GM19025 (cell line): ENCODE measurements at regions not wholly inside any gene's neighbourhood (a gene's known extent, or its start where the extent isn't known, plus 50 kb on each side); places are given as distances from the start of the nearest gene placed in this dataset.

Source experiments
- ATAC-seq: cut with Tn5 transposase; IDR thresholded peaks from one replicate; pipeline ENCODE4 v1.9.1; 2021; ENCODE audit warnings: mild to moderate bottlenecking, low read depth, moderate library complexity; ENCODE audit not compliant: unreplicated experiment

GRCh38 chr11:110807801-110808200 is 95.6 kb upstream of the ARHGAP20 start:
- ATAC-seq, result no peak

DNA sequence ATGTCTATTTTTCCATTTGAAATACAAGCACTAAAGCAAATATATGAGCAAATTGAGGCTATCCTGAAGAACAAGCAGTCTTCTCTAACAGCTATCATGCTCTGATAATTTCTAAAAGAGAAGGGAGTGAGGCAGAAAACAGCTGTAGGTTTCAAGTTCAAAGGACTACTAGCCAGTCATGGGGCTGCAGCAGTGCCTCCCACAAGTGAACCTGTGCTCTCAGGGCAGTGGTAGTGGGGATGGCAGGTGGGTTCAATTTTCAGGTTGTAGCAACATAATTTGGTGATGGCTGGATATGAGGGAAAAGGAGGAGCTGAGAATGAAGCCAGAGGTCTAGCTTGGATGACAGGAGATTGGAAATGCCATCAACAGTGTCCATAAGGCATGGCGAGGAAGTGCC is 93.5 kb upstream of the ARHGAP20 start:
- ATAC-seq, result no peak

DNA sequence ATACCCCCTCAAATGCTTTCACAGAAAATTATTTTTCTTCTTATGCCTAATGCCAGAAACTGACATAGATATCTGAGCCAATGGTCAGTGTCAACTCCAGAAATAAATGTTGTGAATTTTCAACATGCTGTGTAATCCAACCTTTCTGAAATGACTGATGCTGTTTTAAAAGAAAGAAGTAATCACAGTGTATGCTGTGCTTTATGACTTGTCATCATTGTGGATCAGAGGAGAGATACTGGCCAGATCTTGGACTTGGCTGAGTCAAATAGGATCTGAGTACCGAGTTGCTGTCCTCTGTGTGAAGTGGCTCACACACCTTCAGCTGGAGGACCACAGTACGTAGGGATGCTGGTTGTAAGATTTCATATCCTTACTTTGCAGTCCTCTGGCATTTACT is 89.9 kb upstream of the ARHGAP20 start:
- no peak for ATAC-seq

GRCh38 chr11:110801328-110801727 is 89.1 kb upstream of the ARHGAP20 start:
- no peak for ATAC-seq

- no peak for ATAC-seq
Observed at GRCh38 chr11:110798201-110798900, 86.1 kb upstream of the ARHGAP20 start.

GRCh38 chr11:110797453-110797852 is 85.2 kb upstream of the ARHGAP20 start:
- ATAC-seq, result peak; percentile 86

DNA sequence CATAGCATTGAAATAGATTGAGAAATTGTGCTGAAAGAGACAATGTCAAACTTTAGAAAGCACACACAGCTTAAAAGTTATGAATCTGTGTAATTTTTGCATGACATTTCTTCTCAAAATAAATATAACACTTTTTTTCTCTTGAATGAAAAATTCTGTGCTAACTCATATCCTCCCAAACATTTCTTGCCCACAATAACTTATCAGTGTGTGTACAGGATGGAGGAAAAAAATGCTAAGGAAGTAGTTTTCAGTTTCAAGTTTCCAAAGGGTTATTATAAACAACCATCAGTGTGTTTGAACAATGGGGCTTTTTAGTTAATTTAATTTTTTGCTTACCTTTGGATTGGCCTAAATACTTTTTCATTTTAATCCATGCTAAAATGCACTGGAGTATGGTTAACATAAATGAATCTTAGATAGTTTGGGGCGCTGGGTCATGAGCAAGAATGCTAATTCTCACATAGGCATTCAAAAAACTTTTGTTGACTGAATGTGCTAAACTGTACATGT is 82.9 kb upstream of the ARHGAP20 start:
- no peak for ATAC-seq

- ATAC-seq, result no peak
Observed at GRCh38 chr11:110793556-110793955, 81.3 kb upstream of the ARHGAP20 start.

DNA sequence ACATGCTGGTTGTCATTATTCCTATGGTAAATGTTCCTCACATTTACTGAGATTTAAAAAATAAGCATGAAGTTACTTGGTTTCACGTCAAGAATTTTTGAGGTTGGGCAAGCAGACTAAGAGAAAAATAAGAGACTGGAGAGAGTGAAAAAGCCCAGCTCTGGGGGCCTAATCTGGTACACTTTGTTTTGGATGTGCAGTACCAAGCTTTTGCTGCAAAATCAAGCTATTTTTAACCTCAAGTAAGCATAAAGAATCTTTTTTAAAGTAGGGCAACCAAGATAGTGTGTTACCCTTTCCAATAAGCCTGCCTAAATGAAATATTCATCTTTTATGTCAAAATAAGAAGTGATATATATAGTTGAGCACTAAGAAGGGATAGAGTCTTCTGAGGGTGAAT is 79.4 kb upstream of the ARHGAP20 start:
- no peak for ATAC-seq

GRCh38 chr11:110787680-110788079 is 75.4 kb upstream of the ARHGAP20 start:
- ATAC-seq, result no peak

- ATAC-seq, result no peak
Observed at GRCh38 chr11:110786226-110786902, 74.1 kb upstream of the ARHGAP20 start.

DNA sequence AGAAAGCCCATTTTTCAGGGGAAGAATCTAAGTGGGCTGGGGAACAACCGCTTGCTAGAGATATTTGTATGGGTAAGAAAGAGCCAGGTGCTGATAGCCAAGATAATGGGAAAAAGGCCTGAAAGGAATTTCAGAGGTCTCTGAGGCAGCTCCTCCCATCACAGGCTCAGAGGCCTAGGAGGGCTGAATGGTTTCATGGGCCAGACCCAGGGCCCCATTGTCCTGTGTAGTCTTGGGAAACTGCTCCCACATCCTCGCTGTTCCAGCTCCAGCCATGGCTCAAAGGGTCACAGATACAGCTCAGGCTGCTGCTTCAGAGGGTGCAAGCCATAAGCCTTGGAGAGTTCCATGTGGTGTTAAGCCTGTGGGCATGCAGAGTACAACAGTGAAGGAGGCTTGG is 73.2 kb upstream of the ARHGAP20 start:
- no peak for ATAC-seq

GRCh38 chr11:110782616-110783015 is 70.4 kb upstream of the ARHGAP20 start:
- ATAC-seq, result no peak

- no peak for ATAC-seq
Observed at GRCh38 chr11:110779108-110779507, 66.9 kb upstream of the ARHGAP20 start.

DNA sequence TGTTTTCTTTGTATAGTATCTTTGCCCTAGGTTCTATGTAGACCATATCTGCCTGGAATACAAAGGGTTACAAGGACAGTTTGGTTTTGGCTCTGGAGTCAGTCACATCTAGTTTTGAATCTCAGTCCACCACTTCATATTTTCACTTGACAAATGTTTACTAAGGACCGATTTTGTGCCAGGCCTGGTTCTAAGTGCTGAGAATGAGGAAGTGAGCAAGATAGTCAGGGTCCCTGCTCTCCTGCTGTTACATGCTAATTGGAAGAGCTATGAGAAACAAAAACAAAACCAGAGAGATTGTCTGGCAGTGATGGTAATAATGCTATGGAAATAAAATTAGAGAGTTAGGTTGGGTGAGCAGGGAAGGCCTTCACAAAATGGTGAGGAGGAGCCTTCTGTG is 66.1 kb upstream of the ARHGAP20 start:
- ATAC-seq, result no peak

GRCh38 chr11:110777775-110778174 is 65.5 kb upstream of the ARHGAP20 start:
- no peak for ATAC-seq

- ATAC-seq, result no peak
Observed at GRCh38 chr11:110776081-110776480, 63.8 kb upstream of the ARHGAP20 start.

DNA sequence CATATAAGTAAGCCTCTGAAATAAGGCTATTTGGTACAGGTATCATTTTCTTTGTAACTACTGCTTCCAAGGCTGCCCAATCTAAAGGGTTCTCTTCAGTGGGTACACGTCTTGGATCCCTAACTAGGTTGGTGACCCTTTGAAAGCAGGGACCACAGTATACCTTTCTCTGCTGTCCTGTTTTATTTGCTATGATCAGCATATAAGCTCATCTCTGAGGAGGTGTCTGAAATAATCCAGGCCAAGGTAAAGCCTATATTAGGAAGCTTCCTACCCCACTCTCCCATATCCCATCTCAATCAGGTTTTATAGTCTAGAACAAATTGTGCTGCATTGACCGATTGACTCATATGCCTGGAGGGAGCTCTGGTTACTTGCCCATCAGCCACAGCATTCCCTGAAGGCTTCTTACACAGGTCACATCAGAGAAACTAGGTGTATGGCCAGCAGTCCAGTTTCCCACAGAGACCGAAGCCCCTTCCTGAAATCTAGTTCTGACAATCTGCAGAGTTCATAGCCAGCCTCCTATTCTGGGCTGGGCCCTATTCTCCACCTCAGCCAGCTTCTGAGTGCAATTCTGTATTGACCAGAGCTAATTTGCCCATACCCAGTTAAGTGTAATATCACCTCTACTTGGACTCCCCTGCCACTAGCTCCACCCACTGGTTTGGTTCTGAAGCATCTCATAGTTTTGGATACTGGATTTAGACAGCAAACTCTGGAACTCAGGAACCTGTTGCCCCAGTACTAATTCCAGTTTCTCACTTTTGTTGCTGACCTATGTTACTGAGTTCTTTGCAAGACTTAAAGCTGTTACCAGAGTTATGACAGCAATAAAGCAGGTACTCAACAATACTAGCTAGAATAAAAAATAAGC is 62.1 kb upstream of the ARHGAP20 start:
- no peak for ATAC-seq

DNA sequence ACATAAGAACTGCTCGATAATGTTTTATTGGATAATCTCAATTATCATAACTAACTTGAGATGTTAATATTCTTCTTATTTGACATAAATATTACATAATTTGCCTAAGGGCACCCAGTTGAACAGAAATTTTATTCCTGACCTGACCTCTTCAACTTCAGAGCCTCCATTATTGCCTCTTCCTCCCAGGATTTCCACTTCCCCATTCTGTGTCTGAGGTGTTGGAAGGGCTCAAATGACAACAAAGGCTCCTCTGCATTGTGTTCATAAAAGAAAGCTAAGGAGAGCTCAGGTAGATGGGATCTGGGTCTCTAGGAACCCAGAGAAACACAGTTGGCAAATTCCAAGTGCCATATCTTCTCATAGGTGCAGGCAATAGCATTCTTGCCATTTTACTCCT is 61.2 kb upstream of the ARHGAP20 start:
- no peak for ATAC-seq

GRCh38 chr11:110772863-110773262 is 60.6 kb upstream of the ARHGAP20 start:
- ATAC-seq, result no peak

DNA sequence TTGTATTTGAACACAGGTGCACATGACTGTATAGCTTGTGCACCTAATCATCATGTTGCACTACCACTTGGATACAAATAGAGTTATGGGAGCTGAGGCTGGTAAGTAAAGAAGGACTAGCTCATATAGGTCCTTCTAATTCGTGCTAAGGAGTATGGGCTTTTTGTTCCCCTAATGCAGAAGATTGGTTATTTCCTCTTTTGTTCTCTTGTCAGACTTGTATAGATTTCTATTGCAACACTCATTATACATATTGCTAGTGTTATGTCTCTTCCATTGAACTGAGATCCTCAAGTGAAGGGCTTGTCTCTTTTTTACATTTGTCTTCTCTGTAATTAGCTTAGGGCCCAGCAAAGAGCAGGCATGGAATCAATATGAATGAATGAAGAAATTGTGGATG is 54.1 kb upstream of the ARHGAP20 start:
- no peak for ATAC-seq
